ENCODE measurements at regions not wholly inside any gene's neighbourhood (a gene's known extent, or its start where the extent isn't known, plus 50 kb on each side); places are given as distances from the start of the nearest gene placed in this dataset.

DNA sequence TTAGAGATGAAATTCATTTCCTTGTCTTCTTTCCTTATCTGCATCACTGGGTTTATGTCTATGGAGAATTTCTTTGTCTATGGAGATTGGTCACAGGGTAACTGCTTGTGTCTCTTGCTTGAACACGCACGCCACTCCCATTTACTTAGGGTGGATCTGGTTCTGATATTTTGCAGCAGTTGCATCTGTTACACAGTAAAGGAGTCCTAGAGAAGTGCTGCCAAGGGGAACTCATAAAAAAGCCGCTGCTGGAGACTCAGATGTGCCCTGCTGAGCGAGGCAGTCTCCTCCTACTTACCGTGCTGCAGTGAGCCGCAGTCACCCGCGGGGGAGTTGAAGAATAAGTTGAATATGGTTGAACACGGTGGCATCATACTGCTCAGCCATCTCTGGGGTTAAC, 105.2 kb upstream of the KLHL25 start:
- H3K9me3 ChIP-seq (ENCODE audit: low read depth), result no peaks in the 10 kb centered on the region
- H3K36me3 ChIP-seq, result no peaks in the 10 kb centered on the region
- TF ChIP-seq CTCF (IDR thresholded peaks at IDR 0.05; ENCODE audit: low read depth, low read length), result no peak
- H3K4me1 ChIP-seq (ENCODE audit: low read depth), result no peaks in the 10 kb centered on the region
- DNase-seq (ENCODE audit: low read depth in 1 of 2, low spot score in 1 of 2), result no peak
- H3K27me3 ChIP-seq, result peaks cover 2% of the 10 kb centered on the region
- no peak overlapping the region for H3K27ac ChIP-seq
- no peak overlapping the region for H3K4me3 ChIP-seq

GRCh38 chr15:85905751-85906450, 111.2 kb upstream of the KLHL25 start:
- no peak for TF ChIP-seq CTCF (IDR thresholded peaks at IDR 0.05; ENCODE audit: low read depth, low read length)
- Histone ChIP-seq H3K27ac (no peak overlapping the region), H3K9me3 (ENCODE audit: low read depth) (no peaks in the 10 kb centered on the region), H3K4me3 (no peak overlapping the region), H3K4me1 (ENCODE audit: low read depth) (no peaks in the 10 kb centered on the region), H3K27me3 (no peaks in the 10 kb centered on the region), H3K36me3 (no peaks in the 10 kb centered on the region)
- DNase-seq (ENCODE audit: low read depth in 1 of 2, low spot score in 1 of 2), result no peak

DNA sequence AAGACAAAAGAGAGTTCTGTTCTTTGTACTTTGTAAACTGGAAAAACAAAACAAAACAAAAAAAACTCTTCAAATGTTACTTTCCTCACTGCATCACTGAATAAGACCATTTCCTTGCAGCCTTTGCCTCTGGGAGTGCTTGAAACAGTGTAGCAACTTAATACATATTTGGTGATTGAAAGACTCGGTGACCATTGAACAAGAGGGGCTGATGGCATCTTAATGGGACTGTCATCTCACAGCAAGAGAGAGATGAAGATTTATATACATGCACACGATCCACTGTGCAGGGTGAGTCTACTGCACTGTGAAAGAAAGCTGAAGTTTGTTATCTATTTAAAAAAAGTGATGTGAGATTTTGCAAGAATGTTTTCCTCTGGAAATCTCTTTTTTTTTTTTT, 111.9 kb upstream of the KLHL25 start:
- H3K9me3 ChIP-seq (ENCODE audit: low read depth), result no peaks in the 10 kb centered on the region
- TF ChIP-seq CTCF (IDR thresholded peaks at IDR 0.05; ENCODE audit: low read depth, low read length), result no peak
- no peaks in the 10 kb centered on the region for H3K36me3 ChIP-seq
- no peak overlapping the region for H3K4me3 ChIP-seq
- no peaks in the 10 kb centered on the region for H3K27me3 ChIP-seq
- H3K27ac ChIP-seq, result no peak overlapping the region
- H3K4me1 ChIP-seq (ENCODE audit: low read depth), result no peaks in the 10 kb centered on the region
- no peak for DNase-seq (ENCODE audit: low read depth in 1 of 2, low spot score in 1 of 2)

- Histone ChIP-seq H3K4me3 (no peak overlapping the region), H3K27me3 (no peaks in the 10 kb centered on the region), H3K4me1 (ENCODE audit: low read depth) (no peaks in the 10 kb centered on the region), H3K27ac (no peak overlapping the region), H3K9me3 (ENCODE audit: low read depth) (no peaks in the 10 kb centered on the region), H3K36me3 (no peaks in the 10 kb centered on the region)
- DNase-seq (ENCODE audit: low read depth in 1 of 2, low spot score in 1 of 2), result no peak
- no peak for TF ChIP-seq CTCF (IDR thresholded peaks at IDR 0.05; ENCODE audit: low read depth, low read length)
These were observed 116.1 kb upstream of the KLHL25 start for GRCh38 chr15:85910834-85911233.

DNA sequence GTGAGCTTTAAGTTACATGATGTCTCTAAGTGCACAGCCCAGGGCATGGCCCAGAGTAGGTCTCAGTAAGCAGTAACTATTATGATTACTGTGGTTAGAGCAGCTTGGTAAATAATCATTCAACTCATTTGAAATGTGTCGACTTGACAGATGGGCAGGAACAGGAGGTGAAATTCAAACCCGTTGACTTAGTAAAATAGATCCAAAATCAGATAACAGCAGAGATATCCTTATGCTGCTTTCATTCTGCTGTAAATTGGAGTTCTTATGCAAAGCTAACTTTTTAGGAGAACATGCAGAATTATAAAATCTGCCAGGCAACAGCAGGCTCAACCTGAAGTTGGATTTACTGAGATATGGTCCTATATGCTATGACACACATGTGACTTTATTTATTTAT, 118.7 kb upstream of the KLHL25 start:
- Histone ChIP-seq H3K4me1 (ENCODE audit: low read depth) (no peaks in the 10 kb centered on the region), H3K27ac (no peak overlapping the region), H3K36me3 (no peaks in the 10 kb centered on the region), H3K27me3 (no peaks in the 10 kb centered on the region), H3K9me3 (ENCODE audit: low read depth) (no peaks in the 10 kb centered on the region), H3K4me3 (no peak overlapping the region)
- no peak for TF ChIP-seq CTCF (IDR thresholded peaks at IDR 0.05; ENCODE audit: low read depth, low read length)
- no peak for DNase-seq (ENCODE audit: low read depth in 1 of 2, low spot score in 1 of 2)

Data from cardiac muscle cell (in vitro differentiated cells and primary cell).